Type B pancreatic cell (in vitro differentiated cells): ENCODE measurements at regions not wholly inside any gene's neighbourhood (a gene's known extent, or its start where the extent isn't known, plus 50 kb on each side); places are given as distances from the start of the nearest gene placed in this dataset.

Experiments
- DNase-seq: peaks from one replicate; pipeline ENCODE4 v3.0.0; 2021; ENCODE audit warnings: mixed read lengths; ENCODE audit not compliant: unreplicated experiment; ENCODE audit errors: extremely low spot score
- H3K27ac Mint-ChIP-seq: 2 replicates; pipeline ENCODE4 v1.8.0; 2021; ENCODE audit warnings: mild to moderate bottlenecking, mixed read lengths
- H3K27me3 Mint-ChIP-seq: 2 replicates; pipeline ENCODE4 v1.8.0; 2021; ENCODE audit warnings: mixed read lengths
- H3K36me3 Mint-ChIP-seq: 2 replicates; pipeline ENCODE4 v1.8.0; 2021; ENCODE audit warnings: mixed read lengths
- H3K4me1 Mint-ChIP-seq: one replicate; pipeline ENCODE4 v1.8.0; 2021; ENCODE audit warnings: mixed read lengths; ENCODE audit not compliant: unreplicated experiment
- H3K4me3 Mint-ChIP-seq: 2 replicates; pipeline ENCODE4 v1.8.0; 2021; ENCODE audit warnings: mild to moderate bottlenecking, mixed read lengths
- H3K9me3 Mint-ChIP-seq: 2 replicates; pipeline ENCODE4 v1.8.0; 2021; ENCODE audit warnings: mixed read lengths
- CTCF ChIP-seq: fragments of 200-600 bp; sonication (generic); conservative IDR thresholded peaks from 2 replicates; pipeline ENCODE4 v1.5.0; 2021; ENCODE audit warnings: antibody characterized with exemption, mild to moderate bottlenecking

GRCh38 chr2:129609224-129609623 is 370.2 kb upstream of the RAB6C start:
- no peak overlapping the region for H3K4me3 Mint-ChIP-seq
- H3K4me1 Mint-ChIP-seq = no peaks in the 10 kb centered on the region
- no peaks in the 10 kb centered on the region for H3K36me3 Mint-ChIP-seq
- no peak for TF ChIP-seq CTCF
- H3K9me3 Mint-ChIP-seq = no peaks in the 10 kb centered on the region
- H3K27me3 Mint-ChIP-seq = peaks cover 17% of the 10 kb centered on the region
- H3K27ac Mint-ChIP-seq = no peak overlapping the region
- no peak for DNase-seq

GRCh38 chr2:129610766-129611165 is 368.7 kb upstream of the RAB6C start:
- no peaks in the 10 kb centered on the region for H3K9me3 Mint-ChIP-seq
- DNase-seq = no peak
- no peak for TF ChIP-seq CTCF

GRCh38 chr2:129611471-129611870 is 368.0 kb upstream of the RAB6C start:
- H3K27me3 Mint-ChIP-seq = peaks cover 19% of the 10 kb centered on the region

More at GRCh38 chr2:129610766-129611165, 368.7 kb upstream of the RAB6C start:
- no peak overlapping the region for H3K27ac Mint-ChIP-seq
- no peaks in the 10 kb centered on the region for H3K36me3 Mint-ChIP-seq
- no peak overlapping the region for H3K4me3 Mint-ChIP-seq
- peaks cover 21% of the 10 kb centered on the region for H3K27me3 Mint-ChIP-seq
- no peaks in the 10 kb centered on the region for H3K4me1 Mint-ChIP-seq

GRCh38 chr2:129619471-129619870 is 360.0 kb upstream of the RAB6C start:
- Mint-ChIP-seq H3K4me1 (no peaks in the 10 kb centered on the region), H3K36me3 (no peaks in the 10 kb centered on the region), H3K4me3 (no peak overlapping the region), H3K27ac (no peak overlapping the region), H3K9me3 (no peaks in the 10 kb centered on the region), H3K27me3 (peaks cover 44% of the 10 kb centered on the region)
- TF ChIP-seq CTCF = no peak
- no peak for DNase-seq

More at GRCh38 chr2:129611471-129611870, 368.0 kb upstream of the RAB6C start:
- no peak for DNase-seq
- Mint-ChIP-seq H3K4me1 (no peaks in the 10 kb centered on the region), H3K4me3 (no peak overlapping the region), H3K9me3 (no peaks in the 10 kb centered on the region), H3K36me3 (no peaks in the 10 kb centered on the region), H3K27ac (no peak overlapping the region)
- TF ChIP-seq CTCF = no peak

GRCh38 chr2:129620411-129620810 is 359.1 kb upstream of the RAB6C start:
- DNase-seq = no peak
- Mint-ChIP-seq H3K36me3 (no peaks in the 10 kb centered on the region), H3K27me3 (peaks cover 40% of the 10 kb centered on the region), H3K9me3 (no peaks in the 10 kb centered on the region), H3K4me1 (no peaks in the 10 kb centered on the region), H3K27ac (no peak overlapping the region), H3K4me3 (no peak overlapping the region)
- no peak for TF ChIP-seq CTCF

- no peaks in the 10 kb centered on the region for H3K9me3 Mint-ChIP-seq
- peaks cover 19% of the 10 kb centered on the region for H3K27me3 Mint-ChIP-seq
- H3K4me3 Mint-ChIP-seq = no peak overlapping the region
- TF ChIP-seq CTCF = no peak
- H3K36me3 Mint-ChIP-seq = no peaks in the 10 kb centered on the region
- no peaks in the 10 kb centered on the region for H3K4me1 Mint-ChIP-seq
- no peak overlapping the region for H3K27ac Mint-ChIP-seq
- DNase-seq = no peak
Measured at GRCh38 chr2:129623783-129624182, 355.7 kb upstream of the RAB6C start.
